Transverse colon (tissue), 4 donors: ENCODE measurements at regions not wholly inside any gene's neighbourhood (a gene's known extent, or its start where the extent isn't known, plus 50 kb on each side); places are given as distances from the start of the nearest gene placed in this dataset.

ENCODE experiments used
- EP300 ChIP-seq: sonication (generic); formaldehyde crosslinking; IDR thresholded peaks from one replicate; pipeline ENCODE4 v1.6.1; 2017; ENCODE audit warnings: antibody characterized with exemption, low read depth
- POLR2A ChIP-seq: fragments of 450-650 bp; IDR thresholded peaks from one replicate; pipeline ENCODE4 v1.6.1; 2016; ENCODE audit warnings: antibody characterized with exemption, mild to moderate bottlenecking, moderate library complexity
- POLR2AphosphoS5 ChIP-seq, 3 donors: sonication (generic); formaldehyde crosslinking; IDR thresholded peaks; one replicate each; pipeline ENCODE4 v1.6.1; 2016; ENCODE audit warnings: antibody characterized with exemption in 3 of 3
- TF ChIP-seq, protein P1 (sequence below), 5 experiments: fragments of 200-600 bp in 3 of 5; fragments of 450-650 bp in 2 of 5; sonication (generic) in 3 of 5; IDR thresholded peaks; 1 replicate in 2 of 5; 2 replicates in 3 of 5; pipeline ENCODE4 v1.5.1; 2016 to 2017; ENCODE audit warnings: antibody characterized with exemption in 5 of 5, inconsistent platforms in 3 of 5, mild to moderate bottlenecking in 2 of 5, moderate library complexity in 1 of 5

- no peak for TF ChIP-seq POLR2AphosphoS5 (IDR thresholded peaks at IDR 0.05)
- no peak for TF ChIP-seq POLR2A
- TF ChIP-seq, protein P1, sequence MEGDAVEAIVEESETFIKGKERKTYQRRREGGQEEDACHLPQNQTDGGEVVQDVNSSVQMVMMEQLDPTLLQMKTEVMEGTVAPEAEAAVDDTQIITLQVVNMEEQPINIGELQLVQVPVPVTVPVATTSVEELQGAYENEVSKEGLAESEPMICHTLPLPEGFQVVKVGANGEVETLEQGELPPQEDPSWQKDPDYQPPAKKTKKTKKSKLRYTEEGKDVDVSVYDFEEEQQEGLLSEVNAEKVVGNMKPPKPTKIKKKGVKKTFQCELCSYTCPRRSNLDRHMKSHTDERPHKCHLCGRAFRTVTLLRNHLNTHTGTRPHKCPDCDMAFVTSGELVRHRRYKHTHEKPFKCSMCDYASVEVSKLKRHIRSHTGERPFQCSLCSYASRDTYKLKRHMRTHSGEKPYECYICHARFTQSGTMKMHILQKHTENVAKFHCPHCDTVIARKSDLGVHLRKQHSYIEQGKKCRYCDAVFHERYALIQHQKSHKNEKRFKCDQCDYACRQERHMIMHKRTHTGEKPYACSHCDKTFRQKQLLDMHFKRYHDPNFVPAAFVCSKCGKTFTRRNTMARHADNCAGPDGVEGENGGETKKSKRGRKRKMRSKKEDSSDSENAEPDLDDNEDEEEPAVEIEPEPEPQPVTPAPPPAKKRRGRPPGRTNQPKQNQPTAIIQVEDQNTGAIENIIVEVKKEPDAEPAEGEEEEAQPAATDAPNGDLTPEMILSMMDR (IDR thresholded peaks at IDR 0.05): no peak
- TF ChIP-seq EP300: no peak
These were observed 481.9 kb downstream of the NUP35 start for GRCh38 chr2:183606022-183606717.
